Cardiac muscle cell (in vitro differentiated cells and primary cell): ENCODE measurements at regions not wholly inside any gene's neighbourhood (a gene's known extent, or its start where the extent isn't known, plus 50 kb on each side); places are given as distances from the start of the nearest gene placed in this dataset.

Experiments
- DNase-seq, 2 donors: peaks; one replicate each; pipeline versions ENCODE4 v3.0.0 to v3.0.0-alpha.2; 2010 to 2017; ENCODE audit warnings: low read depth in 1 of 2, low spot score in 1 of 2
- H3K27ac ChIP-seq: fragments of 200-600 bp; sonication (generic); 2 replicates; pipeline ENCODE4 v1.5.1; 2016
- H3K27me3 ChIP-seq: fragments of 200-600 bp; sonication (generic); 2 replicates; pipeline ENCODE4 v1.6.0; 2016; ENCODE audit warnings: control low read depth
- H3K36me3 ChIP-seq: fragments of 200-600 bp; sonication (generic); 2 replicates; pipeline ENCODE4 v1.5.1; 2016; ENCODE audit warnings: control low read depth
- H3K4me1 ChIP-seq: fragments of 200-600 bp; sonication (generic); 2 replicates; pipeline ENCODE4 v1.8.1; 2017; ENCODE audit warnings: low read depth, mild to moderate bottlenecking, mixed run types
- H3K4me3 ChIP-seq: fragments of 200-600 bp; sonication (generic); 2 replicates; pipeline ENCODE4 v1.5.1; 2016; ENCODE audit warnings: mild to moderate bottlenecking
- H3K9me3 ChIP-seq: fragments of 200-600 bp; sonication (generic); 2 replicates; pipeline ENCODE4 v1.5.1; 2017; ENCODE audit warnings: low read depth, mild to moderate bottlenecking, control low read depth
- TF ChIP-seq, protein P1 (sequence below): IDR thresholded peaks from 2 replicates; pipeline ENCODE4 v1.5.1; 2012; ENCODE audit warnings: low read depth, mild to moderate bottlenecking, low read length

DNA sequence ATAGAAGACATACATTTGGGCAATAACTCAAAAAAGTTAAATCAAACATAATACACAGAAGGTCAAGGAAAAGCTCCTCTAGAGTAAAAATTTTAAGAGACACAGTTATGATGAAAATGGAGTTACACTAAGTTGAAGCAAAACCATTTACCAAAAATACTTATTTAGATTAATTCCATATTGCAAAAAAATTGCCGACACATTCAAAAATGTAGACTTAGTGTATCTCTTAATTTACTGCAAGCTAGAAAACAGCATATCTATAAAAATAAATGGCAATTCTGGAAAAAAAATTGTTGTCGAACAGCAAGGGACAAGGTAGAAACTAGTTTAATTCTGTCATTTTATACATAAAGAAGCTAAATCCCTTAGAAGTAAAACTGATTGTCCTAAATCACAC is 248.7 kb upstream of the KIF2B start:
- no peaks in the 10 kb centered on the region for H3K36me3 ChIP-seq
- no peak overlapping the region for H3K27ac ChIP-seq
- H3K4me1 ChIP-seq: no peaks in the 10 kb centered on the region
- no peaks in the 10 kb centered on the region for H3K27me3 ChIP-seq
- no peak overlapping the region for H3K4me3 ChIP-seq
- TF ChIP-seq, protein P1, sequence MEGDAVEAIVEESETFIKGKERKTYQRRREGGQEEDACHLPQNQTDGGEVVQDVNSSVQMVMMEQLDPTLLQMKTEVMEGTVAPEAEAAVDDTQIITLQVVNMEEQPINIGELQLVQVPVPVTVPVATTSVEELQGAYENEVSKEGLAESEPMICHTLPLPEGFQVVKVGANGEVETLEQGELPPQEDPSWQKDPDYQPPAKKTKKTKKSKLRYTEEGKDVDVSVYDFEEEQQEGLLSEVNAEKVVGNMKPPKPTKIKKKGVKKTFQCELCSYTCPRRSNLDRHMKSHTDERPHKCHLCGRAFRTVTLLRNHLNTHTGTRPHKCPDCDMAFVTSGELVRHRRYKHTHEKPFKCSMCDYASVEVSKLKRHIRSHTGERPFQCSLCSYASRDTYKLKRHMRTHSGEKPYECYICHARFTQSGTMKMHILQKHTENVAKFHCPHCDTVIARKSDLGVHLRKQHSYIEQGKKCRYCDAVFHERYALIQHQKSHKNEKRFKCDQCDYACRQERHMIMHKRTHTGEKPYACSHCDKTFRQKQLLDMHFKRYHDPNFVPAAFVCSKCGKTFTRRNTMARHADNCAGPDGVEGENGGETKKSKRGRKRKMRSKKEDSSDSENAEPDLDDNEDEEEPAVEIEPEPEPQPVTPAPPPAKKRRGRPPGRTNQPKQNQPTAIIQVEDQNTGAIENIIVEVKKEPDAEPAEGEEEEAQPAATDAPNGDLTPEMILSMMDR: no peak
- DNase-seq: no peak
- no peaks in the 10 kb centered on the region for H3K9me3 ChIP-seq

DNA sequence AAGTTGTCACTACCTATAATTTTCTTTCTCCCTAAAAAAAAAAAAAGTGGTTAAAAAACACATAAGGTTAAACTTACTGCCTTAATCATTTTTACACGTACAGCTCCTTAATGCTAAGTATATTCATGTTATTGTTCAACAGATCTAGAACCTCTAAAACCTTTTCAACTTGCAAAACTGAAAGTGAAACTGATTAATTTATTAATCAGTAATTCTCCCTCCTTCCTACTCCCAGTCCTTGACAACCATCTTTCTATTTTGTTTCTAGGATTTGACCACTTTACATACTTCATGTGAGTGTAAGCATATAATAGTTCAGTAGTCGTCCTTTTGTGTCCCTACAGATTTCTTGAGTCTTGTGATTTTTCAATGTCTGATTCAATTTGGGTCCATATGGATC is 251.4 kb upstream of the KIF2B start:
- H3K27me3 ChIP-seq: no peaks in the 10 kb centered on the region
- DNase-seq: peak in 1 of 2 donors; percentile 14
- no peak overlapping the region for H3K27ac ChIP-seq
- H3K36me3 ChIP-seq: no peaks in the 10 kb centered on the region
- H3K9me3 ChIP-seq: no peaks in the 10 kb centered on the region
- H3K4me1 ChIP-seq: no peaks in the 10 kb centered on the region
- TF ChIP-seq, protein P1: no peak
- no peak overlapping the region for H3K4me3 ChIP-seq

DNA sequence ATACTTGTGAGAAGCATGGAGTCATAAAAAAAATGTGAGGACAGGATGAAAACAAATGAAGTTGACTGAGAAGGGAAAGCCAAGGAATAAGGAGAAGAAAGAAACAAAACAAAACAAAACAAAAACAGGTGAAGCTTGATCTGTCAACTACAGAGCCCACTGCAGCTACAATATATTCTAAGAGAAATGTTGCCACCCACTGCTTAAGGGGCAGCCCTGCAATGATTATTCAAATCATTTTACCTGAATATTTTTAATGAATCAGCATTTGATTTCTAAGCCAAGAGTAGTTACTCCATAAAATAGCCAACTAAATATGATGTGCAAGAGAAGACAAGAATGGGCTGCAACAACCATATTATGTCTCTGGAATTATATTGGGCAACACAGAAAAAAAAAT is 252.0 kb upstream of the KIF2B start:
- TF ChIP-seq, protein P1: no peak
- Histone ChIP-seq H3K36me3 (no peaks in the 10 kb centered on the region), H3K9me3 (no peaks in the 10 kb centered on the region)

DNA sequence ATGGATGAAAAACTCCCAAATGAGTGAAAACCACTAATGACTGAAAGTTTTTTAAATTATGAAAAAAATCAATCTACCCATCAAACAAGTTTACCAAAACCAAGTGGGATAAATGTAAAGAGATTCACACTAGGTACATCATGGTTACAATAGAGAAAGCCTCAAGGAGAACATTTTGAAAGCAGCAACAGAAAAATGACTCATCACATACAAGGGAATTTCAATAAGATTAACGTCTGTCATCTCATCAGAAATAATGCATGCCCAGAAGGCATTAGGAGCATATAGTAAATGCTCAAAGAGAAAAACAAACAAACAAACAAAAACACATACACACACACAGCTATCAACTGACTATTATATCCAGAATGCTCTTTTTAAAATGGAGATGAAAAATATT is 261.8 kb upstream of the KIF2B start:
- no peaks in the 10 kb centered on the region for H3K27me3 ChIP-seq
- H3K9me3 ChIP-seq: no peaks in the 10 kb centered on the region
- no peaks in the 10 kb centered on the region for H3K36me3 ChIP-seq
- TF ChIP-seq, protein P1: no peak
- H3K4me3 ChIP-seq: no peak overlapping the region
- no peaks in the 10 kb centered on the region for H3K4me1 ChIP-seq
- DNase-seq: no peak
- H3K27ac ChIP-seq: no peak overlapping the region

More for the DNA sequence above, 252.0 kb upstream of the KIF2B start:
- no peaks in the 10 kb centered on the region for H3K27me3 ChIP-seq
- no peak overlapping the region for H3K4me3 ChIP-seq
- H3K27ac ChIP-seq: no peak overlapping the region
- no peaks in the 10 kb centered on the region for H3K4me1 ChIP-seq
- peak in 1 of 2 donors; percentile 15 for DNase-seq

DNA sequence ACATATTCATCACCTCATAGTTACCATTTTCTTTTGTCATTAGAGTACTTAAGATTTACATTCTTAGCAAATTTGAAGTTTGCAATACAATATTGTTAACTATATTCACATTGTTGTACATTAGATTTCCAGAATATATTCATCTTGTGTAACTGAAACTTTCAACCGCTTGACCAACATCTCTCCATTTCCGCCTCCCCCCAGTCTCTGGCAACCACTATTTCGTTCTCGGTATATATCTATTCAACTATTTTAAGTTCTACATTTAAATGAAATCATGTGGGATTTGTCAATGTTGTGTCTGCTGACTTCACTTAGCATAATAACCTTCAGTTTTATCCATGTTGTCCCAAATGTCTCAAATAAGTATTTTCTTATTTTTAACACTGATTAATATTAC is 274.5 kb upstream of the KIF2B start:
- no peaks in the 10 kb centered on the region for H3K4me1 ChIP-seq
- no peak for DNase-seq
- H3K27me3 ChIP-seq: no peaks in the 10 kb centered on the region
- no peak overlapping the region for H3K27ac ChIP-seq
- no peaks in the 10 kb centered on the region for H3K36me3 ChIP-seq
- TF ChIP-seq, protein P1: no peak
- no peak overlapping the region for H3K4me3 ChIP-seq
- H3K9me3 ChIP-seq: no peaks in the 10 kb centered on the region

DNA sequence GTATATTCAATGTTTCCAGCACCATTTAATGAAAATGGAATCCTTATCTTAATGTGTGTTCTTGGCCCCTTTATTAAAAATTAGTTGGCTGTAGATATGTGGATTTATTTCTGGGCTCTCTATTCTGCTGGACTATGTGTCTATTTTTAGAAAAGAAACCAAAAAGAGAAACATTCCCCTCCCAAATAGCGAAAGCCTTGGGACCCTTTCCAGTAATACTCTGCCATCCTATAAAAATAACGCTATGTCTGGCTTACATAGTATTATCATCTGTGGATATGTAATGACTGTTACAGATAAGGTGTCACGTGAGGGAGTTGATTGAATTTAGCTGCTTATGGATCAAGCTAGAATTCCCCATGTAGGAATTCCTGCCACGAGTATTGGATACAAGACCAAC is 279.3 kb upstream of the KIF2B start:
- Histone ChIP-seq H3K27me3 (no peaks in the 10 kb centered on the region), H3K4me3 (no peak overlapping the region), H3K9me3 (no peaks in the 10 kb centered on the region), H3K4me1 (no peaks in the 10 kb centered on the region), H3K36me3 (no peaks in the 10 kb centered on the region), H3K27ac (no peak overlapping the region)
- TF ChIP-seq, protein P1: no peak
- DNase-seq: peak in 1 of 2 donors; percentile 1
